SHP77 treated with DMSO at 0.1 percent for 48 hours (cell line): ENCODE measurements at regions not wholly inside any gene's neighbourhood (a gene's known extent, or its start where the extent isn't known, plus 50 kb on each side); places are given as distances from the start of the nearest gene placed in this dataset.
"Not testable (repeated sequence)": the region's sequence is repeated elsewhere in the genome, so short reads cannot be mapped to it uniquely, and the experiment has no call there.

Source experiments
- DNase-seq: peaks from one replicate; lab custom pipeline; 2025; lab: John Stamatoyannopoulos, UW

DNA sequence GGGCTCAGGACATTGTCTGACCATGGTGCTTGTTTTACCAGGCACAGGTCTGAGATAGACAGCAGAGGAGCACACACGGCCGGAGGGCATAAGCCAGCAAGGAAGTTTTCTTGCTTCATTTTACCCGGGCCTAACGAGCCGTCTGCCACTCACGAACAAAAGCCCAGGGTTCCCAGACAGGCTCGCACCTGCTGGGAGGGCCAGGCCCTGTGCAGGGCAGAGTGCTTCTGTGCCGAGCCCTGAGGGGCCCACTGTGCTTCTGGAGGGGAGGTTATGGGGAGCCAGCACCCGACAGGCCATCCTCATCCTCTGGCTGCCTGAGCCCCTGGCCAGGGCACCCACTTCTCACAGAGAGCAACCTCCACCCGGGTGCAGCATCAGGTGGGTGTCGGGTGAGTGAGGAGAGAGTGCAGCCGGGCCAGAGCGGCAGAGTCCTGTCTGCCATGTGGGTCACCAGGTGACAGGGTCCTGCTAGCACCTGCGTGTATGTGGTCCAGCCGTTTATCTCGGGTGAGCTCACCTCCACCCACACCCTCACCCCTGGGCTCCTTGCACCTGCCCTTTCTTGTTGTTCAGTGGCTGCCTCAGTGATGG is 297.9 kb downstream of the NDUFA10 start:
- DNase-seq = no peak

DNA sequence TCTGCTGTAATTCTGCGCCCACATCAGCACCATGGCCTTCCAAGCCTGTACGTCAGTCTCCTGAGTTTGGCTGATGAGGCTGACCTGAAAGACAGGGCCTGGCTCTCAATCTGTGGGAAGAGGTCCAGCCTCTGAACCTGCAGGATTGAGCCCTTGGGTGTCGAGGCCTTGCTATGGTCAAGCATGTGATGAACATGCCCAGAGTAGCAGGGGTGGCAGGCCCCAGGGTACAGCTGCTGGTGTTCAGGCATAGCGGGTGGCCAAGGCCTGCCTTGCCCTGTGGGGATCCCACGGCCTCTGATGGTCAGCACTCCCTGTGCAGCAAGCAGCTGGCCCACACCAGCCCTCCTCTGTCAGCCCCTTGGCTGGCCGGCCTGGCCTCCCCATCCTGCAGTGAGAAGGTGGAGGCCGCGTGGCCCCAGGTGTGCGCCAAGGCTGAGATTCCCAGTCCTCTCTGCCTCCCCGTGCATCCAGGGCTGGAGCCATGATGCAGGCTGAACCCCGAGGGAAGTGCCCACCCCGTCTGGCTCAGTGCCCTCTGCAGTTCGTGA is 298.4 kb downstream of the NDUFA10 start:
- DNase-seq = no peak

DNA sequence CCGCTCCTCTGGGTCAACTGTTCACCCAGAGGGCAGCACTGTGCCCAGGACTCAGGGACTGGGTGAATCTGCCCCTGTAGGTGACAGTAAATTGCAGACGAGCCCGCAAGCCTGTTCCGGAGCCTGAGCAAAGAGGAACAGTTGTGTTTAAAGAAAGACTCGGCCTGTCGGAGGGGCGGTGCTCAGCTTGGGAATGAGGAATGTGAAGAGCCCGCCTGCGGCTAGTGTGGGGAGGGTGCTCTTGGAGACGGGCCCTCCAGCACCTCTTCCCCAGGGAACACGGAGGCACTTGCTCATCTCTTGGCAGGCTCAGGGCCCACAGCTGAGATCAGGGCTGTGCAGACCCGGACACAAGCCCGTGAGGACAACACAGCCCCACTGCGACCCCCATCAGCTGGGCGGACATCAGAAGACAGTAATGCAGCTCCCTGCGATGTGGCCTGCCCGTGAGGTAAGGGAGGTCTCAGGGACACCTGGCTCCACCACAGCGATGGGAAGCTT is 299.0 kb downstream of the NDUFA10 start:
- no peak for DNase-seq

DNA sequence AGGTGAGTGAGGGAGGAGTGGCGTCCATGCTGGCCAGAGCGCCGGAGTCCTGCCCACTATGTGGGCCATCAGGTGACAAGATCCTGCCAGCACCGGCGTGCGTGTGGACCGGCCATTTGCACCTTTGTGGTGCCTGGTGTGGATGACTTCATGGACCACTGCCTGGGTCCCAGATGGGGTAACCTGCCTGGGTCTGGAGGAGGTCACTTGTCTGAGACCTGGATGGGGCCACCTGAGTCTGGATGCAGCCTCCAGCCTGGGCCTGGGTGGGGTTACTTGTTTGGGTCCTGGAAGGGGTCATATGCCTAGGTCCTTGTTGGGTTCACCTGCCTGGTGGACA is 299.6 kb downstream of the NDUFA10 start:
- no peak for DNase-seq

- DNase-seq = no peak
Observed at GRCh38 chr2:239724851-239725550, 300.1 kb downstream of the NDUFA10 start.

GRCh38 chr2:239724194-239724849 is 300.8 kb downstream of the NDUFA10 start:
- no peak for DNase-seq

GRCh38 chr2:239723486-239724193 is 301.5 kb downstream of the NDUFA10 start:
- DNase-seq = no peak

- DNase-seq = no peak
Observed at GRCh38 chr2:239722760-239723470, 302.2 kb downstream of the NDUFA10 start.

DNA sequence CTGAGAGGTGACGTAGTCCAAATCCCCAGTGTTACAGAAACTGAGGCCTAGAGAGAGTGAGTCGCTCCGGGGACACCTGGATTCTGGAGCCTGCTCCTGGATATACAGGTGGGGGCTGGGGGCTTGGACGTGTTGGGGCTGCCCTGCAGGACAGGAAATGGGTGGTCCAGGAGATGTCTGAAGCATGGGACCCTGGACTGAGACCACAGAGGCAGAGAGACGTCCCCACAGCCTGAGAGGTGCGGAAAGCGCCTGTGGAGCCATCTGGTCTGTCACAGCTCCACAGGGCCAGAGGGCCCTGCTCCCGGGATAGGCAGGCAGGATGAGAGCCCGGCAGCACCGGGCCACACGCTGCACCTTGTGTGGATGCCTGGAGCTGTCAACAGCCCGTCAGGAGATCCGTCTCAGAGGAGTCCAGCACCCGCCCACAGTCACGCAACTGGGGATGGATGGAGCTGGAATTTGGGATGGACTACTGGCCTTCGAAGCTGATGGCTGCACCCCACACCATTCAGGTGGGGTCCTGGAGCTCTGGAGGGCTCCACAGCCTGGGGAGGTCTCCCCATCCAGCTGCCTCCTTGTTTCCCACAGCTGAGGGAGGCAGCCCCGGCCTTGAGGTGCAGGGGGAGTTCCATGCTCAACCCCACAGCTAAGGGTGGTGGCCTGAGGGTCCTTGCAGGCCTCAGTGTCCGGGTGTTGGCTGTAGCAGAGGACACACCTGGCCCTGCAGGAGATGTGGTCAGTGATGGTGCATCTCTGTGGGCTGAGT is 303.0 kb downstream of the NDUFA10 start:
- no peak for DNase-seq

DNA sequence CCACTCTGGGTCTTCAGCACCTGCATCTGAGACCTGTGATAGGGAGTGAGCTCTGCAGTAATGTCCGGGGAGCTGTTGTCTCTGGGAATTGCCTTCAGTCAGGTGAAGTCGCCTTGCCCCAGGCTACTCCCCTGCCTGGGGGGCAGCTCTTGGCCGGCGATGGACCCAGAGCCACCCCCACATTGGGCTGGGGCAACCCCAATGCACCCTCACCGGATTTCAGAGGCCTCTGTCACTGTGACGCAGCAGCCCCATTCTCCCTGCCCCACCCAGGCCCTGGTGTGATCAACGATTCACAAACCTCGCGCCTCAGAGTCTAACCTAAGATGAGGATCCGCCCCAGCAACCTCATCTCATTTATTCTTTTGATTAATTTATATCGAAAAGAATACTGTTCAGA is 303.6 kb downstream of the NDUFA10 start:
- DNase-seq = no peak

- DNase-seq = no peak
Observed at GRCh38 chr2:239720361-239721360, 304.5 kb downstream of the NDUFA10 start.

DNA sequence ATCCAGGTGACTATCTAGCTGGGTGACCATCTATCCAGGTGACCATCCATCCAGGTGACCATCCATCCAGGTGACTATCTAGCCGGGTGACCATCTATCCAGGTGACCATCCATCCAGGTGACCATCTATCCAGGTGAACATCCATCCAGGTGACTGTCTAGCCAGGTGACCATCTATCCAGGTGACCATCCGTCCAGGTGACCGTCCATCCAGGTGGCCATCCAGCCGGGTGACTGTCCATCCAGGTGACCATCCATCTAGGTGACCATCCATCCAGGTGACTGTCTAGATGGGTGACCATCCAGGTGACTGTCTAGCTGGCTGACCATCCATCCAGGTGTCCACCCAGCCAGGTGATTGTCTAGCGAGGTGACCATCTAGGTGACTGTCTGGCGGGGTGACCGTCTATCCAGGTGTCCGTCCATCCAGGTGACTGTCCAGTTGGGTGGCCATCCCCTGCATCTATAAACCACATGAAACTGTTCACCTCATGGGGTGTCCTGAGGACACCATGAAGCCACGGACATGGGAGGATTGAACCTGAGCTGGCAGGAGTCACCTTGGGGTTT is 305.3 kb downstream of the NDUFA10 start:
- DNase-seq = no peak

DNA sequence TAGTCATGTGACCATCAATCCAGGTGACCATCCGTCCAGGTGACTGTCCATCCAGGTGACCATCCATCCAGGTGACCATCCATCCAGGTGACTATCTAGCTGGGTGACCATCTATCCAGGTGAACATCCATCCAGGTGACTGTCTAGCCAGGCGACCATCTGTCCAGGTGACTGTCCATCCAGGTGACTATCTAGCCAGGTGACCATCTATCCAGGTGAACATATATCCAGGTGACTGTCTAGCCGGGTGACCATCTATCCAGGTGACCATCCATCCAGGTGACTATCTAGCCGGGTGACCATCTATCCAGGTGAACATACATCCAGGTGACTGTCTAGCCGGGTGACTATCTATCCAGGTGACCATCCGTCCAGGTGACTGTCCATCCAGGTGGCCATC is 306.2 kb downstream of the NDUFA10 start:
- DNase-seq = not testable (repeated sequence)

GRCh38 chr2:239717706-239718105 is 307.4 kb downstream of the NDUFA10 start:
- DNase-seq = no peak

GRCh38 chr2:239717319-239717675 is 307.8 kb downstream of the NDUFA10 start:
- no peak for DNase-seq

DNA sequence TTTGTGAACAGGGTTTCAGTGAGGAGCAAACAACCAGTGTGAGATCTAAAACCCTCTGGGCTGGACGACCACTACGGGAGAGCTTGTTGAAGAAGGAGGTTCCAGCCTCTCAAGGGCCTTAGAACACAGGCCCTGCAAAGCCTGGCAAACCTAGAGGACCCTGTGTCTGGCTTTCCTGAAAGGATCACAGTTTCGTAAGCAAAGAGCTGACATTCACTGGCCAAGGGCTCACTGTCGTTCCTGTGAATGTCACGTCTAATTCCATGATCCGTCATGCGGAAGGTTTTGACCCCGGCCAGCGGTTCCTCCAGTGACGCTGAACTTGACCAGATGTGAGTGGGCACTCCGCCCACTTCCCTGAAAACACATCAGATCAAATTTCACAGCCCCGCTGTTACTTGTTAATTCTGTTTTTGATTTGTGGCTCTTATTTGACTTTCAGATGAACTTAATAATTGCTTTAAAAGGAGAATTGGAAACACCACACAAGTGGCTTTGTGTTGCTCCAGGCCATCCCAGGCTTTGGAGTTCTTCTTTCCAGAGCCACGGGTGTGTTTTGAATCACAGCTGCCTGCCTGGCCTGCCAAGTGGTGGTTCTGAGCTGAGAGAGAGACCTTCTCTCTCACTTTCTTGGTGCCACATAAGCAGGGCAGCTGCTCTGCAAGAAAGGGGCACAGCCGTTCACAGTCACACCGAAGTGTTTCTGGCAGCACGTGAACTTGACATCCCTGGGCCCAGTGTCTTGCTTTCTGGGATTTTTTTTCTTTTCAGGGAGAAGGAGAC is 308.4 kb downstream of the NDUFA10 start:
- no peak for DNase-seq

- no peak for DNase-seq
Observed at GRCh38 chr2:239716009-239716408, 309.1 kb downstream of the NDUFA10 start.

DNA sequence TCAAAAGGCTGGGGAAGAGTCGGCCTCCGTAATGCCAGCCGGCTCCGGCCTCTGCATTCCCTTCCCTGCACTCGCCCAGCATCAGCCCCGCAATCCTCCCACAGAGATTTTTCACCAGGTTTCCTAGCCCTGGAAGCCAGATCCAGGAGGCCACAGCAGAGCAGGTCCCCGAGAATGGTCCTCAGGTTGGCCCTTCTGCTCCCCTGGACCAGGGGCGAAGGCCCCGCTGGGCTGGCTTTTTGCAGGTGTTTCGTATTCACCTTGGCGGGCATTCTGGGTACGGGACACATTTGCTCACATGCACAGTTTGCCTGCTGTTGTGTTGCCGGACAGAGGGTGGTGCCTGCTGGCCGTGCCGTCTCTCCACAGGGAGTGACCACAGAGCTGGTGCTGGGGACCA is 309.5 kb downstream of the NDUFA10 start:
- DNase-seq = no peak

DNA sequence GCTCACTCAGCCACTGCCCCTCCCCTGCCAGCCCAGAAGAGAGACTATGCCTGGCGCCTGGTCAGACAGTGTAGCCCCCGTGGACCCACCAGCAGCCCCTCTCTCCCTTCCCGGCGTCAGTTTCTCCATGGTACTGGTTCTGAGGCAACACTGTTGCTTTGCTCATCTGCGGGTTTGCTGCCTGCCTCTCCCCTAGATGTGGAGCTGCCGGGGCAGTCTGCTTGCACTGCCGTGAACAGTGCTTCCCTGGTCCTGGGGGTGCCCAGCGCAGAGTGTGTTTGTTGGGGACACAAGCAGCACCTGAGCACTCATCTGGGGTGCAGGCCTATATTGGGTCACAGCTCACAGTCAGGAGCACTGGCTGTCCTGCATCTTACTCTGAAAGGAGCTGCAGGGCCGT is 309.9 kb downstream of the NDUFA10 start:
- no peak for DNase-seq
